Ishikawa (cell line): ENCODE measurements at regions not wholly inside any gene's neighbourhood (a gene's known extent, or its start where the extent isn't known, plus 50 kb on each side); places are given as distances from the start of the nearest gene placed in this dataset.

Experiments used
- CEBPB ChIP-seq: IDR thresholded peaks from 2 replicates; pipeline ENCODE4 v1.6.1; 2012
- CREB1 ChIP-seq: IDR thresholded peaks from 2 replicates; pipeline ENCODE4 v1.6.1; 2012; ENCODE audit warnings: low read depth
- EGR1 ChIP-seq: IDR thresholded peaks from 2 replicates; pipeline ENCODE4 v1.6.1; 2012
- EP300 ChIP-seq: IDR thresholded peaks from 2 replicates; pipeline ENCODE4 v1.6.1; 2012; ENCODE audit warnings: borderline replicate concordance
- FOXM1 ChIP-seq: IDR thresholded peaks from 2 replicates; pipeline ENCODE4 v1.6.1; 2012; ENCODE audit warnings: low read depth, borderline replicate concordance
- MAX ChIP-seq: IDR thresholded peaks from 2 replicates; pipeline ENCODE4 v1.6.1; 2012
- NFIC ChIP-seq: IDR thresholded peaks from 2 replicates; pipeline ENCODE4 v1.6.1; 2012
- RAD21 ChIP-seq: IDR thresholded peaks from 2 replicates; pipeline ENCODE4 v1.6.1; 2012; ENCODE audit warnings: low read depth
- REST ChIP-seq: IDR thresholded peaks from 2 replicates; pipeline ENCODE4 v1.6.1; 2012; ENCODE audit warnings: low read depth, mild to moderate bottlenecking
- TAF1 ChIP-seq: IDR thresholded peaks from 2 replicates; pipeline ENCODE4 v1.6.1; 2012; ENCODE audit warnings: low read depth, mild to moderate bottlenecking
- TCF12 ChIP-seq: IDR thresholded peaks from 2 replicates; pipeline ENCODE4 v1.6.1; 2012; ENCODE audit warnings: low read depth
- TEAD4 ChIP-seq: IDR thresholded peaks from 2 replicates; pipeline ENCODE4 v1.6.1; 2012
- USF1 ChIP-seq: IDR thresholded peaks from 2 replicates; pipeline ENCODE4 v1.6.1; 2012
- YY1 ChIP-seq: IDR thresholded peaks from 2 replicates; pipeline ENCODE4 v1.6.1; 2012; ENCODE audit warnings: low read depth
- ZBTB7A ChIP-seq: IDR thresholded peaks from 2 replicates; pipeline ENCODE4 v1.6.1; 2012; ENCODE audit warnings: low read depth

GRCh38 chr5:120985526-120985925 lies 521.4 kb downstream of the PRR16 start:
- no peak for TF ChIP-seq YY1
- no peak for TF ChIP-seq EGR1
- TF ChIP-seq USF1, result no peak
- TF ChIP-seq ZBTB7A, result no peak
- TF ChIP-seq MAX, result no peak

- TF ChIP-seq MAX (no peak), TEAD4 (no peak), CEBPB (no peak), TCF12 (no peak), ZBTB7A (no peak), EP300 (no peak), TAF1 (no peak), REST (no peak), USF1 (no peak), NFIC (no peak)
Measured at GRCh38 chr5:120988491-120988890, 524.4 kb downstream of the PRR16 start.

GRCh38 chr5:120988941-120989340 lies 524.8 kb downstream of the PRR16 start:
- TF ChIP-seq YY1 (no peak), EP300 (no peak), CREB1 (no peak), EGR1 (no peak), TAF1 (no peak), TEAD4 (no peak), CEBPB (no peak), RAD21 (no peak), USF1 (no peak), REST (no peak), TCF12 (no peak), FOXM1 (no peak), MAX (no peak), NFIC (no peak)

- TF ChIP-seq YY1 (no peak), NFIC (no peak), TEAD4 (no peak), EP300 (no peak)
Measured at GRCh38 chr5:120991569-120991968, 527.5 kb downstream of the PRR16 start.

- TF ChIP-seq TCF12 (no peak), CREB1 (no peak)
Measured at GRCh38 chr5:120994112-120994511, 530.0 kb downstream of the PRR16 start.

GRCh38 chr5:120999550-120999949 lies 535.5 kb downstream of the PRR16 start:
- no peak for TF ChIP-seq REST
- TF ChIP-seq MAX, result no peak
- TF ChIP-seq TCF12, result no peak
- no peak for TF ChIP-seq RAD21
- no peak for TF ChIP-seq YY1
- no peak for TF ChIP-seq CEBPB
- no peak for TF ChIP-seq EP300
- TF ChIP-seq ZBTB7A, result no peak
- TF ChIP-seq TAF1, result no peak
- no peak for TF ChIP-seq FOXM1
- TF ChIP-seq NFIC, result no peak
- no peak for TF ChIP-seq CREB1
- TF ChIP-seq EGR1, result no peak
- no peak for TF ChIP-seq TEAD4
